ENCODE measurements at regions not wholly inside any gene's neighbourhood (a gene's known extent, or its start where the extent isn't known, plus 50 kb on each side); places are given as distances from the start of the nearest gene placed in this dataset.

DNA sequence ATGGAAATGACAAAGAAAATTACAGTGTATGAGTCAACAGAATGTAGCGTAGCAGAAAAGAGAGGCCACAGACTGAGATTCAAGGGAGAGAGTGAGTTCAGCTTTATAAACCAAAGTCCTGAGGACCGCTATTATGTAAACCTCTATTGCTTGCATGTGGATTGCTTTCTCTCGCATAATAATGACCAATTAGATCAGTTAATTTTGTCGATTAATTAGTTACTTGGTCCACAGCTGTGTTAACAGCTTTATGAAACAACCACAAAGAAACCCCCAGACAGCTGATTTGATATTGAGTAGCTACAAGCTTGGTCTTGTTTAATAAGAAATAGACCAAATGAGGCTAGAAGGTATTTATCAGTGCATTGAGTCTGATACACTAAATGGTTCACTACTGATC, 291.8 kb upstream of the ERCC4 start:
- intact Hi-C loops (cut with micrococcal nuclease; ENCODE audit: unreplicated experiment) (no loop called here), in situ Hi-C loops (cut with HindIII; ENCODE audit: extremely low pct_ligation_motif_present, low pct_unique_long_range_greater_than_20kb) (no loop called here)
- no peaks in the 10 kb centered on the region for H4K20me1 ChIP-seq (ENCODE audit: insufficient read depth, low read length)
- H3K27ac ChIP-seq (ENCODE audit: extremely low read length, insufficient read depth, low read length): no peak overlapping the region
- DNase-seq (ENCODE audit: low spot score): no peak
- H3K4me1 ChIP-seq (ENCODE audit: insufficient read depth, low read length): no peaks in the 10 kb centered on the region
- no peak overlapping the region for H3K4me2 ChIP-seq (ENCODE audit: low read depth, low read length)
- no peaks in the 10 kb centered on the region; a peak in 1 of 5 replicates for H3K27me3 ChIP-seq (ENCODE audit: control insufficient read depth in 1 of 2, insufficient read depth in 2 of 2, low read length in 2 of 2)
- no peak for FAIRE-seq
- no TSS peak for BruUV-seq (replicated peaks)
- ChIA-PET CTCF (ENCODE audit: low intra/inter-chr PET ratio, low total read pairs) (no interaction called here), POLR2A (no interaction called here)
- no peaks in the 10 kb centered on the region for H3K79me2 ChIP-seq (ENCODE audit: insufficient read depth, low read length)
- no peaks in the 10 kb centered on the region for H3K9me3 ChIP-seq (ENCODE audit: low read length)
- H3K9ac ChIP-seq (ENCODE audit: insufficient read depth, low read depth, low read length): no peak overlapping the region
- no peaks in the 10 kb centered on the region for H3K36me3 ChIP-seq (replicated peaks in 1 of 2; ENCODE audit: control insufficient read depth in 1 of 2, insufficient read depth in 2 of 2, low read length in 2 of 2)
- no peak overlapping the region for H3K4me3 ChIP-seq (replicated peaks in 1 of 3; ENCODE audit: insufficient read depth in 1 of 3, low read depth in 2 of 3, low read length in 3 of 3)
- TF ChIP-seq ISX (CRISPR knock-in tag; conservative IDR thresholded peaks at IDR 0.05) (no peak), NAIF1 (CRISPR knock-in tag; IDR thresholded peaks at IDR 0.05; ENCODE audit: borderline replicate concordance) (no peak), FOXM1 (CRISPR knock-in tag; IDR thresholded peaks at IDR 0.05) (no peak), SYNCRIP (IDR thresholded peaks at IDR 0.05; ENCODE audit: insufficient read depth, low read depth, low read length) (no peak), DMAP1 (CRISPR knock-in tag; IDR thresholded peaks at IDR 0.05) (no peak), ZNF256 (CRISPR knock-in tag; conservative IDR thresholded peaks at IDR 0.05) (no peak), ZNF432 (CRISPR knock-in tag; IDR thresholded peaks at IDR 0.05; ENCODE audit: borderline replicate concordance) (no peak), RELA (CRISPR knock-in tag; IDR thresholded peaks at IDR 0.05) (no peak), GTF2F1 (IDR thresholded peaks at IDR 0.05; ENCODE audit: low read length) (no peak), ZNF337 (CRISPR knock-in tag; IDR thresholded peaks at IDR 0.05; ENCODE audit: borderline replicate concordance, low read depth) (no peak), JUNB (CRISPR knock-in tag; IDR thresholded peaks at IDR 0.05; ENCODE audit: borderline replicate concordance) (no peak), MAZ (IDR thresholded peaks at IDR 0.05; ENCODE audit: borderline replicate concordance, low read depth, low read length) (no peak), MAZ (CRISPR knock-in tag; IDR thresholded peaks at IDR 0.05; ENCODE audit: low read depth) (no peak)
- TF ChIP-seq, protein P1, sequence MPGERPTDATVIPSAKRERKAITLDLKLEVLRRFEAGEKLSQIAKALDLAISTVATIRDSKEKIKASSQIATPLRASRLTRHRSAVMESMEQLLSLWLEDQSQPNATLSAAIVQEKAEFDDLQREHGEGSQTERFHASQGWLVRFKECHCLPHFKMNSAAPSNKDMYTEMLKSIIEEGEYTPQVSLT (CRISPR knock-in tag; IDR thresholded peaks at IDR 0.05; ENCODE audit: borderline replicate concordance, low read depth): no peak
- TF ChIP-seq, protein P2, sequence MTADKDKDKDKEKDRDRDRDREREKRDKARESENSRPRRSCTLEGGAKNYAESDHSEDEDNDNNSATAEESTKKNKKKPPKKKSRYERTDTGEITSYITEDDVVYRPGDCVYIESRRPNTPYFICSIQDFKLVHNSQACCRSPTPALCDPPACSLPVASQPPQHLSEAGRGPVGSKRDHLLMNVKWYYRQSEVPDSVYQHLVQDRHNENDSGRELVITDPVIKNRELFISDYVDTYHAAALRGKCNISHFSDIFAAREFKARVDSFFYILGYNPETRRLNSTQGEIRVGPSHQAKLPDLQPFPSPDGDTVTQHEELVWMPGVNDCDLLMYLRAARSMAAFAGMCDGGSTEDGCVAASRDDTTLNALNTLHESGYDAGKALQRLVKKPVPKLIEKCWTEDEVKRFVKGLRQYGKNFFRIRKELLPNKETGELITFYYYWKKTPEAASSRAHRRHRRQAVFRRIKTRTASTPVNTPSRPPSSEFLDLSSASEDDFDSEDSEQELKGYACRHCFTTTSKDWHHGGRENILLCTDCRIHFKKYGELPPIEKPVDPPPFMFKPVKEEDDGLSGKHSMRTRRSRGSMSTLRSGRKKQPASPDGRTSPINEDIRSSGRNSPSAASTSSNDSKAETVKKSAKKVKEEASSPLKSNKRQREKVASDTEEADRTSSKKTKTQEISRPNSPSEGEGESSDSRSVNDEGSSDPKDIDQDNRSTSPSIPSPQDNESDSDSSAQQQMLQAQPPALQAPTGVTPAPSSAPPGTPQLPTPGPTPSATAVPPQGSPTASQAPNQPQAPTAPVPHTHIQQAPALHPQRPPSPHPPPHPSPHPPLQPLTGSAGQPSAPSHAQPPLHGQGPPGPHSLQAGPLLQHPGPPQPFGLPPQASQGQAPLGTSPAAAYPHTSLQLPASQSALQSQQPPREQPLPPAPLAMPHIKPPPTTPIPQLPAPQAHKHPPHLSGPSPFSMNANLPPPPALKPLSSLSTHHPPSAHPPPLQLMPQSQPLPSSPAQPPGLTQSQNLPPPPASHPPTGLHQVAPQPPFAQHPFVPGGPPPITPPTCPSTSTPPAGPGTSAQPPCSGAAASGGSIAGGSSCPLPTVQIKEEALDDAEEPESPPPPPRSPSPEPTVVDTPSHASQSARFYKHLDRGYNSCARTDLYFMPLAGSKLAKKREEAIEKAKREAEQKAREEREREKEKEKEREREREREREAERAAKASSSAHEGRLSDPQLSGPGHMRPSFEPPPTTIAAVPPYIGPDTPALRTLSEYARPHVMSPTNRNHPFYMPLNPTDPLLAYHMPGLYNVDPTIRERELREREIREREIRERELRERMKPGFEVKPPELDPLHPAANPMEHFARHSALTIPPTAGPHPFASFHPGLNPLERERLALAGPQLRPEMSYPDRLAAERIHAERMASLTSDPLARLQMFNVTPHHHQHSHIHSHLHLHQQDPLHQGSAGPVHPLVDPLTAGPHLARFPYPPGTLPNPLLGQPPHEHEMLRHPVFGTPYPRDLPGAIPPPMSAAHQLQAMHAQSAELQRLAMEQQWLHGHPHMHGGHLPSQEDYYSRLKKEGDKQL (CRISPR knock-in tag; IDR thresholded peaks at IDR 0.05; ENCODE audit: low read depth): no peak
- TF ChIP-seq, protein P3, sequence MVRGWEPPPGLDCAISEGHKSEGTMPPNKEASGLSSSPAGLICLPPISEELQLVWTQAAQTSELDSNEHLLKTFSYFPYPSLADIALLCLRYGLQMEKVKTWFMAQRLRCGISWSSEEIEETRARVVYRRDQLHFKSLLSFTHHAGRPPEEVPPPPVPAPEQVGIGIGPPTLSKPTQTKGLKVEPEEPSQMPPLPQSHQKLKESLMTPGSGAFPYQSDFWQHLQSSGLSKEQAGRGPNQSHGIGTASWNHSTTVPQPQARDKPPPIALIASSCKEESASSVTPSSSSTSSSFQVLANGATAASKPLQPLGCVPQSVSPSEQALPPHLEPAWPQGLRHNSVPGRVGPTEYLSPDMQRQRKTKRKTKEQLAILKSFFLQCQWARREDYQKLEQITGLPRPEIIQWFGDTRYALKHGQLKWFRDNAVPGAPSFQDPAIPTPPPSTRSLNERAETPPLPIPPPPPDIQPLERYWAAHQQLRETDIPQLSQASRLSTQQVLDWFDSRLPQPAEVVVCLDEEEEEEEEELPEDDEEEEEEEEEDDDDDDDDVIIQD (CRISPR knock-in tag; IDR thresholded peaks at IDR 0.05; ENCODE audit: low read depth): no peak
- ATAC-seq: no peak
- H2AFZ ChIP-seq (ENCODE audit: low read length): no peak overlapping the region
- 17% methylated on average over 4 of the region's 4 CpGs for WGBS (ENCODE audit: low lambda C conversion rate)
